Left colon (tissue), 2 donors: ENCODE measurements at regions not wholly inside any gene's neighbourhood (a gene's known extent, or its start where the extent isn't known, plus 50 kb on each side); places are given as distances from the start of the nearest gene placed in this dataset.
A peak's percentile ranks its signal among the peaks of the same experiment; 100 is the strongest.
"Not testable (repeated sequence)": the region's sequence is repeated elsewhere in the genome, so short reads cannot be mapped to it uniquely, and the experiment has no call there.

Experiments
- ATAC-seq: fragments of 200-7000 bp; cut with Tn5 transposase; one replicate; pipeline ENCODE4 v1.9.1; 2020; ENCODE audit warnings: mild to moderate bottlenecking, moderate library complexity
- DNase-seq, 2 donors: peaks; one replicate each; pipeline ENCODE4 v3.0.0-alpha.2; 2020
- intact Hi-C, 2 donors: fragments of 100-400 bp; cut with DNase I in 1 of 2; cut with micrococcal nuclease in 1 of 2; formaldehyde crosslinking; loops; one replicate each; pipeline versions ENCODE4 v1.11.2 to v1.14.0; 2022; cut with DNase I, micrococcal nuclease
- donor health status: DM: no; HTN: no; CAD: no.
- donor health status: DM: yes; HTN: yes; CAD: no.

DNA sequence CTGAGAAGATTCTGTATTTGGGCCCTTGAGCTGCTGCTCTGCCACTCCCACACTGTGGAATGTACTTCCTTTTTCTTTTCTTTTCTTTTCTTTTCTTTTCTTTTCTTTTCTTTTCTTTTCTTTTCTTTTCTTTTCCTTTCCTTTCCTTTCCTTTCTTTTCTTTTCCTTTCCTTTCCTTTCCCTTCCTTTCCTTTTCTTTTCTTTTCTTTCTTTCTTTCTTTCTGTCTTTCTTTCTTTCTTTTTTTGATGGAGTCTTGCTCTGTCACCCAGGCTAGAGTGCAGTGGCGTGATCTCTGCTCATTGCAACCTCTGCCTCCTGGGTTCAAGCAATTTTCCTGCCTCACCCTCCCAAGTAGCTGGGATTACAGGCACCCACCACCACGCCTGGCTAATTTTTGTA lies 89.8 kb downstream of the DNAAF6 start:
- ATAC-seq, DNase-seq, intact Hi-C loops: not testable (repeated sequence)

DNA sequence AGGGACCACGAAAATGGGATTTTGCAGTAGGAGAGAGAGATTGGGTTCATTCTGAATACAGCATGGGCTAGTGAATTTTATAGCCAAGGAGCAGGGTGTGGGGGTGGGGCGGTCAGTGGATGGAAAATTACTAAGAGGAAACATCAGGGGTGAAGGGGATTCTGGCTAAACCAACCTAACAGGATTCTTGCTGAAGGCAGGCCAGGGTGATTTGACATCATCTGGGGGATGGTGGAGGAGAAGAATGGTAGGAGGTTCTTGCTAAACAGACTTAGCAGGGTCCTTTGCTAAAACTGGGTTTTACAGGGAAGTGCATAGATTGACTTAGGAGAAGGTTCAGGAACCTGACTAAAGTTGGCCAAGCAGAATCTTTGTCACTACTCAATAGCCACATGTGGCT lies 91.9 kb downstream of the DNAAF6 start:
- intact Hi-C loops: no loop called here
- ATAC-seq: no peak
- DNase-seq: no peak

DNA sequence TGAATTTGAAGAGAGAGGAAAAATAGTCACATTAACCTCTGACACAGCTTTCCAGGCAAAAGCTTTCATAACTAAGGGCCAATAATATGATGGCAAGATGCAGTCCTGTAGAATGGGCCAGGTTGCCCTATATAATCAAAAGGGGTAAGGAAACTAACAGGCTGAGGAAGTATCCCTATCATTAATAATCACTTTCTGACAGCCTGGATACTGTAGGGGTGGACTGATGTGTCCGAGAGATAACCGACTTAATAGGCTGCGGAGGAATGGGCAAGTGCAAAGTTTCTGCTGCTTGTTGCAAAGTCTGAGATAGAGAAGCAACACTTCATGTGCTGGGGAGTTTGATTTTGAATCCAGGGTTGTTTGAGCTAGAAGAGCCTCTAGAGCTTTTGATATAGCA lies 94.8 kb downstream of the DNAAF6 start:
- intact Hi-C loops: no loop called here
- no peak for DNase-seq
- no peak for ATAC-seq

DNA sequence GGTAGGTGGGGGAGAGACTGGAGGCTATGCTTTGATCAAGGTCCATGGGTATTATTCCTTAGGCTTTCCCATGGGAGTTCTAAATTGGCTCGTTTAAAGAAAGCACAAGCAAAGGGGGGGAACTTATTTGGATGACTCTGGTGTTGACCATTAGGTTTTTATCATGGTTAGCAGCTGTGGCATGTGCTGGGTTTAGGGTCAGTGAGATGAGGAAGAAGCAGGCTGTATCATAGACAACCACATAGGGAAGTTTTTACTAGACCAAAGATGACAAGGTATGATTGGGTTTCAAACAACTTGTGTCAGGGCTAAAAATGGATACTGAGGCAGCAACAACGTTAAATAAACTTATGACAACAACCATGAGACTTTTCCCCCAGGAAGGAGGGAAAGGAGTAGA lies 97.7 kb downstream of the DNAAF6 start:
- intact Hi-C loops: no loop called here
- ATAC-seq (no peak), DNase-seq (no peak)

DNA sequence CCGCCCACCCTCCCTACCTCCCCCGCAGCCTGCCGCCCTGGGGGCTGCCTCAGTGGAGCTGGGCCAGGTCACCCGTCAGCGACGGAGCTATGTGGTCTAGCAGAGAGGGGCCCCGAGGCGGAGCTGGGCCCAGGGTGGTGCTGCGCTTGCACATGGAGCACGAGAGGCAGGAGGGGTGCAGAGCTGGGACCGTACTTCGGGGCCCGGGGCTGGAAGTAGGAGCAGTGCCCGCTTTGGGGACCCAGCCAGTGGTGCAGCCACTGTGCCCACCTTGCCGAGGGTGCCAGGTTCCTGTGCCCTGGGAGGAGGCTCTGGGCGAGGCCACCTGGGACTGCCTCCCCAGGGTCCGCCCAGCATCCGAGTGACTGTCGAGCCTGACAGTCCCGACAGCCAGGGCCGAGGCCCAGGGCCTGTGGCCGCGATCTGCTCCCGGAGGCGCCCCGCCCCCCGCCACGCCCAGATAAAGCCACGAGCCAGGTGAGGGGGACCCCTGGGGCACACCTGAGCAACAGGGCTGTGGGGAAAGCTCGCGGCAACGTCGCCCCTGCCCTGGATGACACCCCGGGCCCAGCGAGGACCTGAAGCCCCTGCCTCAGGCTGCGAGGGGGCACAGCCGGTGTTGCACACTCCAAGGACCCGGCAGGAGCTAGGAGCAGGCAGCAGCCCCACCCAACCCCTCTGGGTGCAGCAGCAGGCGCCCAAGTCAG lies 117.5 kb downstream of the DNAAF6 start:
- DNase-seq: no peak
- ATAC-seq: no peak
- intact Hi-C loops: no loop called here

DNA sequence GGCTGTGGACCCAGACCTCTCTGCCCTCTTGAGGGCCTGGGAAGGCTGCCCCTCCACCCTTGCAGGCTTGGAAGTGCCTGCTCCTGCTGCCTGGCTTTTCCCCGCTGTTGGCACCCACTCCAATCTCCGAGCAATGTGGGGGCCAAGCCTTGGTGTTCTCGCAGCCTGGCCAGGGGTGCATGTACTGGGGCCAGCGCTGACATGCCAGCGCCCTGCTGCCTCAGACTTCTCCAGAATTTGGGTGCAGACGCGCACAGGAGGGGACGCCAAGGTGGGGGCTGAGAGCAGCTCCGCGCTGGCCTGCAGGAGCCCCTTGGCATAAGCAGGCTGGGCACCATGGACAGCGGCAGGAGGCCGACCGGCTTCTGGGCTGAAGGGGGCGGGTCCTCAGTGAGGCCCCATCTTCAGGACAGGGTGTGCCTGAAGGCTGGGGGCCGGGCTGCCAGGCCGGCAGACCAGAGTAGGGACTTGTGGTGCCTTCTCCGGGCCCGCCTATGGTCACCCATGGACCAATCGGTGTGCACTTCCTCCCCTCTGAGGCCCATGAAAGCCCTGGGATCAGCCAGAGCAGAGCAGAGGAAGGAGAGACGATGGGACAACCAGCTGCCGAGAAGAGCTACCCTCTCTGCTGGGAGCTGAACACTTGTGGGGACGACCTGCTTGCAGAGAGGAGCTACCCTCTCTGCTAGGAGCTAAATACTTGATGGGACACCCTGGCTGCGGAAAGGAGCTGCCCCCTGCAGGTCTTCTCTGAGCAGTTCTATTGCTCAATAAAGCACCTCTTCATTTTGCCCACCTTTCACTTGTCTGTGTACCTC lies 118.3 kb downstream of the DNAAF6 start:
- ATAC-seq (peak; percentile 24), DNase-seq (peak in 1 of 2 donors; percentile 11)
- intact Hi-C loops: no loop called here

DNA sequence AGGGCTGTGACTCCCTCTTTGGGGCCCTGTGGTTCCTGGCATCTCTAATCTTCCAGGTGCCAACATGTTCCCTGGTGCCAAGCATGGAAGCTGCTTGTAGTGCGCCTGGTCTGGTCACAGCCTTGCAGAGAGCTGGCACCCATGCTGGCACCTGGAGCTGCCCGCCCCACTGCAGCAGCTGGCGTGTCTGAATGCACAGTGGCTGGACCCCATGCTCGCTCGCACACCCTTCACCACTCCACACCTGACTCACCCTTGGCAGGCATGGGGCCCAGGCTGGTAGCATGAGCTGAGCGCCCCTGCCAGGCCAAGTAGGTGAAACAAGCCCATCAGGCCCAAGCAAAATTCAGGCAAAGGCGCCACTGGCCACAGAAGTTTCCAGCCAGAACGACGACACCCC lies 119.1 kb downstream of the DNAAF6 start:
- ATAC-seq: no peak
- intact Hi-C loops: no loop called here
- DNase-seq: no peak

DNA sequence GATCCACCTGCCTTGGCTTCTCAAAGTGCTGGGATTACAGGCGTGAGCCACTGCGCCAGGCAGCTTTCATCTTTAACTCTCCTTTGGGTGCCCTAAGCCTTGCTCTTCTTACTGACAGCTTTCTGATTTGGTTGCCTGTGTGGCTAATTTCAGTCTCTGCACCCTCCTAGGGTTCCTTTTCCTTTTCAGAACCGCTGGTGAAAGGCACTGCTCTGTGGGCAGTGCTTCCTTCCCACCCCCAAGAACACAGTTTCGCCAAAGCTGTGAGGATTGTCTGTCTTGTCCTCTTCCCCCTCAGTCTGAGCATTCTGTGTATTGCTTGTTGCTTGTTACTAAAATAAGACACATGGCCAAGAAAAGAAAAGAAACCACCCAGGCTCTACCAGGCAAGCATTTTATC lies 101.4 kb upstream of the FRMPD3 start:
- no peak for ATAC-seq
- intact Hi-C loops: no loop called here

DNA sequence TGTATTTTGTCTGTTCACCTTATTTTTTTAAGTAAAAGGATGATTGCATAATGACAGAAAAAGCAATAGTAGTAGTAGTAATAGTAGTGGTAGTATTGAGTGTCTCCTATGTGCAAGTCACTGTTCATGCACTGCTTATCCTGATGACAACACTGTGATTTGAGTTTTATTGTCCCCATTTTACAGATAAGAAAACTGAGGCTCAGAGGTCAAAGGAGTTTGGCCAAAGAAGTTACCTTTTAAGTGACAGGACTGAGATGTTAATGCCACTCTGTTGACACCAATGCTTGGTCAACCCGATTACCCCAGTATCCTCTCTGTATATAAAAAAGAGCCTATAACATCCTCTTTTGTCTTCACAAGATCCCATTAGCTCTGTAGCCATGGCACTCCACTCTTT lies 100.5 kb upstream of the FRMPD3 start:
- no peak for DNase-seq
- intact Hi-C loops: no loop called here
- no peak for ATAC-seq

More for the DNA sequence above, 101.4 kb upstream of the FRMPD3 start:
- no peak for DNase-seq

DNA sequence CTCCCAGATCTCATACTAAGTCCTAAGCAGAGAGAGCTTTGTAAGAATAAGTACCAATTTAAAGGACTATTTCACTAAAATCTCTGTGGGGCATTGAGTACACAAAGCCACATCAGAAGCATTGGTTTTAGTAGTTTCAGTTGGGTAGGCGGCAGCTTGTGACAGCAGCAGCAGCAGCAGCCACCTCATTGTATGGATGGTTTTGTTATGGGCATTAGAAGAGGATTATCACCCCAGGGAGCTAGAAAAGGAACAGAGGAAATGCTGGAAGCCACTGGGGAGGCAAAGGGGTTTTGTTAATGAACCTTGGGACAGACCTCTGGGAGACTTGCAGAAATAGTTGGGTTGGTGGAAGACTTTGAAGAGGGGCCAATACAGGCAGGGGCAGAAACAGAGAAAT lies 93.9 kb upstream of the FRMPD3 start:
- no peak for DNase-seq
- intact Hi-C loops: no loop called here
- no peak for ATAC-seq

DNA sequence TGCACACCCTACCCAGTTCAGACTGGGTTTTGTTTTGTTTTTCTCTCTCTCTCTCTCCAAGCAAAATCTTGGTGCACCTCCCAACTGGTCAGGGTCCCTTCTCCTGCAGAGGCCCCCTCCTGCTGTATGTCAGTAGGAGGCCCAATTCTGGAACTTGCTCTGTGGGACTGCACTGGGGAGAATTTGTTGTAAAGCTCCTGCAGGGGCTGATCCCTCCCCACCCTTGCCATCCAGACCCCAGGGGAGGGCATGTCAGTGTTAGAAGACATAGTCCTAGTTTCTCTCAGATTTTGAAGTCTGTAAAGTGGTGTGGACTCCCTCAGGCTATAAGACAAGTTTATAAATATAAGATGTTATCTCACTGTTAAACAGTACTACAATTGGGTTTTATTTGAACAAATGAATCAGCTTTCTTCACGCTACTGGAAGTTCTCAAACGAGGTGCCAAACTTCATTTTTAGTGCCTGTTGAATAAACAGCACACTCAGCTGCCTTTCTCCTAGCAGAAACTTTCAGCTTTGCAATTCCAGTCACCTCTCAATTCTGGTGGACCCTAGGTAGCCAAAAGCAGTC lies 88.6 kb upstream of the FRMPD3 start:
- intact Hi-C loops: no loop called here
- ATAC-seq (no peak), DNase-seq (no peak)

DNA sequence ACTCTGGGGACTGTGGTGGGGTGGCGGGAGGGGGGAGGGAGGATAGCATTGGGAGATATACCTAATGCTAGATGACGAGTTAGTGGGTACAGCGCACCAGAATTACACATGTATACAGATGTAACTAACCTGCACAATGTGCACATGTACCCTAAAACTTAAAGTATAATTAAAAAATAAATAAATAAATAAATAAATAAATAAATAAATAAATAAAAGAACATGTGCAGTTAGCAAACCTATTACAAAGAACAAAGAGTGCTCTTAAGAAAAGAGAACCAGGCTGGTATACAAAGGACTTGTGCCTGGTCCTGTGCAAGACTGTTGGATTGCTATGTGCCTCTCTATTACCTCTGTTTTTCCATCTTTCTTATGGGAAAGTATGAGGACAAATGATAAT lies 79.3 kb upstream of the FRMPD3 start:
- DNase-seq, ATAC-seq, intact Hi-C loops: not testable (repeated sequence)

DNA sequence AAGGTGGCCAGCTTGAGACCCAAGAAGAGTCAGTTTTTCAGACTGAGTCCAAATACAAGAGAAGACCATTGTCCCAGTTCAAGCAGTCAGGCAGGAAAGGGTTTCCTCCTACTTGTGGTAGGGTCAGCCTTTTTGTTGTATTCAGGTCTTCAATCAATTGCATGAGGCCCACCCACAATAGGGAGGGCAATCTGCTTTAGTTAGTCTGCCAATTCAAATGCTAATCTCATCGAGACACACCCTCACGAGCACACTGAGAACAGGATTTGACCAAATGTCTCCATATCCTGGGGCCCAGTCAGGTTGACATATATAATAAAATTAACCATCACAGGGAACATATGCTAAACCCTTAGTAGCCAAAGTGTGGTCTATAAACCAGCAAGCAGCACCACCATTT lies 75.3 kb upstream of the FRMPD3 start:
- intact Hi-C loops: no loop called here

DNA sequence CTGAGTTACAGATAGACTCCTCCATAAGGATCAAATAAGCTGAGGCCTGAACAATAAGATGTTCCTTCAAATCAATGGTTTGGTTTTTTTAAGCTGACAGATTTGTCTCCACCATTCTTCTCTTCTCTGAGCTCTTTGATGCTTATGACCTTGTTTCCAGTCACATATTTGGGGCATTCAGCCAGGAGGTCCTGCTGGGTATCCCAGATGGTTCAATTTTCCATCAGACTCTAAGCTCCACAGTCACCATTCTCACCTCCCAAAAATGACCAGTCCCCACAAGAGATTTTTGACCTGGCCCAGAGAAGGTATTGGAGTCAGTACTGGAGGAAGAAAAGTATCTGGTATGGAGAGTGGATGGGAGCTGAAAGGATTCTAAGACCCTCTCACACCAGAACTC lies 74.6 kb upstream of the FRMPD3 start:
- no peak for DNase-seq
- intact Hi-C loops: no loop called here
- ATAC-seq: no peak

More for the DNA sequence above, 75.3 kb upstream of the FRMPD3 start:
- ATAC-seq (no peak), DNase-seq (no peak)

DNA sequence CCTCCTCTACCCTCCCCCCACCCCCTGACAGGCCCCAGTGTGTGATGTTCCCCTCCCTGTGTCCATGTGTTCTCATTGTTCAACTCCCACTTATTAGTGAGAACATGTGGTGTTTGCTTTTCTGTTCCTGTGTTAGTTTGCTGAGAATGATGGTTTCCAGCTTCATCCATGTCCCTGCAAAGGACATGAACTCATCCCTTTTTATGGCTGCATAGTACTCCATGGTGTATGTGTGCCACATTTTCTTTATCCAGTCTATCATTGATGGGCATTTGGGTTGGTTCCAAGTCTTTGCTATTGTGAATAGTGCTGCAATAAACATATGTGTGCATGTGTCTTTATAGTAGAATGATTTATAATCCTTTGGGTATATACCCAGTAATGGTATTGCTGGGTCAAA lies 73.3 kb upstream of the FRMPD3 start:
- DNase-seq, ATAC-seq, intact Hi-C loops: not testable (repeated sequence)

DNA sequence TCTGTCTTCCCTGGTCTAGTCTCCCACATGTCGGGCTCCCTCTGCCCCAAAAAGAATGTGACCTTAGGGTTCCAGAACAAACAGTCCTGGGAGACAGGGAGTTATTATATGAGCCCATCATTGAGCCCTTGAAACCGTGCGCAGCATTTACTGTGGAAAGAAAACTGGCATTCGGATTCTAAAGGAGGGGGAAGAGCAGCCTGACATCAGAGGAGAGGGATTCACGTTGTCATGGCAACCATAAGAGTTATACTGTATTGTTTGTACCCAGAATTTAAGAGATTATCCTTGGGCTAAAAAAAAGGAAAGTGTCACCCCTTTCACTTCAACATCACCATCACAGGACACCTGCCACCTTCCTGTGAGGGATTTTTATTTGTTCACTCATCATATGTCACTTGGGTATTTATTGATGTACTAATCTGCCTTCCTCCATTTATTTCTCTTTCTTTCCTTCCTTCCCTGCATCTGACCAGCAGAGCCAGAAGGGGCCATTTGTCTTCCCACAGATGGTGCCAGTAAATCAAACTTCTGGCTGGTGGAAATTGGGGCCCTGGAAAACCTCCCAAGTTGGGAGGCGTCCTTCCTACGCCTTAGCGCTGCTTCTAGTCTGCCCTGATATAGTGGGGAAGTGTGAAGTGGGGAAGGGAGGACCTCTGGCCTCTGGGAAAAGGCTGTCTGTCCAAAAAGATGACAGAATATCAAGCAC lies 64.9 kb upstream of the FRMPD3 start:
- intact Hi-C loops: no loop called here
- DNase-seq: no peak
- no peak for ATAC-seq

DNA sequence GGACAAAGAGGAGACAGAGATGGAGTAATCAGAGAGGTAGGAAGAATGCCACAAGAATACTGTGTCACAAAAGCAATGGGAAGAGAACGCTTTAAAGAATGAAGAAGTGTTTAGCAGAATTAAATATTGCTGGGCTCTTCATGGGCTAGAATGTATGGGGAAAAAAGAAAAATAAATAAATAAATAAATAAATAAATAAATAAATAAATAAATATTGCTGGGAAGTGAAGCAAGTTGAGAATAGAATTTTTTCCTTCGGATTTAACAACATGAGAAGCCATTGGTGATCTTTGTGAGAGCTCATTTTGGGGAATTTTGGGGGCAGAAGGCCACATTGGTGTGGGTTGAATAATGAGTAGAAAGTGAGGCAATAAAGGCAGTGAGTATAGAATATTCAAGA lies 59.7 kb upstream of the FRMPD3 start:
- intact Hi-C loops: no loop called here
- no peak for ATAC-seq
- no peak for DNase-seq

DNA sequence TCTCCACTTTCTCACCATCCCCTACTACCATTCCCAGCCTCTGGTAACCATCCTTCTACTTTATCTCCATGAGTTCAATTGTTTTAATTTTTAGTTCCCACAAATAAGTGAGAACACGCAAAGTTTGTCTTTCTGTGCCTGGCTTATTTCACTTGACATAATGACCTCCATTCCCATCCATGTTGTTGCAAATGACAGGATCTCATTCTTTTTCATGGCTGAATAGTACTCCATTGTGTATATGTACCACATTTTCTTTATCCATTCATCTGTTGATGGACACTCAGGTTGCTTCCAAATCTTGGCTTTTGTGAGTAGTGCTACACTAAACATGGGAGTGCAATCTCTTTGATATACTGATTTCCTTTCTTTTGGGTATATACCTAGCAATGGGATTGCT lies 55.8 kb upstream of the FRMPD3 start:
- ATAC-seq, DNase-seq, intact Hi-C loops: not testable (repeated sequence)

DNA sequence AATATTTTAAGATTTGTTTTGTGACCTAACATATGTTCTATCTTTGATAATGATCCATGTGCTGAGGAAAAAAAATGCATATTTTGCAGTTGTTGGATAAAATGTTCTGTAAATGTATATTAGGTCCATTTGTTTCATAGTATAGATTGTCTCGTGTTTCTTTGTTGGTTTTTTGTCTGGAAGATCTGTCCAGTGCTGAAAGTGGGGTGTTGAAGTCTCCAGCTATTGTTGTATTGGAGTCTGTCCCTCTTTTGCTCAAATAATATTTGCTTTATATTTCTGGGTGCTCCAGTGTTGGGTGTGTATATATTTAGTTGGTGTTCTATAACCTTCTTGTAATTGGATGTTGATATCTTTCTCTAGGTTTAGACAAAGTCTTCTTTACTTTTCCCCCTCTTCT lies 53.2 kb upstream of the FRMPD3 start:
- intact Hi-C loops: no loop called here
- DNase-seq (no peak), ATAC-seq (no peak)

DNA sequence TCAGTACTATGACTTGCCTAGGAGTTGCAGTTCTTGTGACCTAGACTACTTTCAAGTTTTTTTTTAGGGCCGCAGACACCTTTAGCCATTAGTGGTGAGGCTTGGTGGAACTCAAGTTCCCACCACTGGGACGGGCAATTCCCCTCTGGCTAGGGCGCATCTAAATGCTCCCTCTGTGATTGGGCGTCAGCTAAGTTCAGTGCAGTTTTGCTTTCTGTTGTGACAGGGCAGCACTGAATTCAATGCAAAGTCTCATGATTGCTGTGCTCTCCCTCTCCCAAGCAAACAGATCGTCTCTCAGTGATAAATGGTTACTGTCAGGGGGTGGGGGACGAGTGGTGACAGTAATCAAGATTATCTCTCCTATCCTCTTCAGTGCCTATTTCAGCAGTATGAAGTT lies 52.7 kb upstream of the FRMPD3 start:
- ATAC-seq: no peak
- no peak for DNase-seq
- intact Hi-C loops: no loop called here
